HG03565 (cell line): ENCODE measurements at regions not wholly inside any gene's neighbourhood (a gene's known extent, or its start where the extent isn't known, plus 50 kb on each side); places are given as distances from the start of the nearest gene placed in this dataset.
A peak's percentile ranks its signal among the peaks of the same experiment; 100 is the strongest.

Experiments used
- ATAC-seq: cut with Tn5 transposase; IDR thresholded peaks from one replicate; pipeline ENCODE4 v1.9.1; 2021; ENCODE audit warnings: mild to moderate bottlenecking, moderate library complexity; ENCODE audit not compliant: unreplicated experiment

GRCh38 chr6:113511100-113511499, 346.0 kb upstream of the MARCKS start:
- ATAC-seq: no peak

- ATAC-seq: no peak
Observed at GRCh38 chr6:113512576-113512975, 344.6 kb upstream of the MARCKS start.

DNA sequence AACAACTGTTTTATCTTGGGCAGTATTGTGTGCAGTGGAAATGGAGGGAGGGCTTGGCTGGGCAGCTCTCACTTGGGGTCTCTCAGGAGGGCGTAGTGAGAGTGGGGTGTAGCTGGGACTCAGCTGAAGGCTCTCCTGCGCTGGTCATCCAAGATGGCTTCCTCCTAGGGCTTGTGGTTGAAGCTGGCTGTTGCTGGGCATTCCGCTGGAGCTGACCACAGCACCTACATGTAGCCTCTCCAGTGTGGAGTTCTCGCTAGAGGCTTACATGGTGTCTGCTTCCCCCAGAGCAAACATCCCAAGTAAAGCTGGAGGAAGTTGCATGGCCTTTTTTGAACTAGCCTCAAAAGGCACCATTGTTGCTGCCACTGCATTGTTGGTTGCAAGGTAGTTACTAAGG, 344.1 kb upstream of the MARCKS start:
- no peak for ATAC-seq

DNA sequence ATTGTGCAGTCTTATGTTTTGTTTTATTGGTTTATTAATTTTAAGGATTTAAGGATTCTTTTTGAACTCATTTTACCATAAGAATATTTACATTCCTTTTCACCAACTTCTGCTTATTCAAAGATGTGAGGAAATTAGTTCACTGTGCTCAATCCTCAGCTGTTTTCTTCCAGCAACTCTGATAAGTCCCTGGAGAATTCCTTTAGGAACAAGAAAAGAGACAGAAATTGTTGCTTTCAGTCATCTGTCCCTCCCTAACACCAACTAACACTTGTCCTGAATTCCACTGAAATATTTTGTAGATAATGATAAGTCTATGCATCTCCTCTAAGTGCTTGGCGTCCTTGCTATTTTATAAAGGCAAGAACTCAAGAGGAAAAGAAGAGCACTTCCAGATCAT, 334.8 kb upstream of the MARCKS start:
- no peak for ATAC-seq

DNA sequence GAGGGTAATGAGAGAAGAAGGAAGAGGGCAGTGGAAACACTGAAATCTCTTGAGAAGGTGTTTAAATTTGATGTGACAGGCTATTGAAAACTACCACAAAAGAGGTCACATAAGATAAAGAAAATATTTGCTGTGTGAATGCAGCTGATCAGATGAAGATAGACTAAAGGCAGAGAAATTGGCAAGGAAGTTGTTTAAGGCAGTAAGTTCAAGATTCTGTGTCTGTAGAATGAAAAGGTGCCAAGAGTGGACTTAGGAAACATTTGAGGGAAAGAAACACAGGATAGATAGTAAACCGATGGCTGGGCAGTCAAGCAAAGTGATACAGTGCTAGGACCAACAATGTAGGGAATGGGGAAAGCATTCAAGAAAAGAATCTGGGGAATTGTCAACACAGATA, 332.3 kb upstream of the MARCKS start:
- ATAC-seq: no peak

GRCh38 chr6:113526553-113526952, 330.6 kb upstream of the MARCKS start:
- ATAC-seq: no peak

DNA sequence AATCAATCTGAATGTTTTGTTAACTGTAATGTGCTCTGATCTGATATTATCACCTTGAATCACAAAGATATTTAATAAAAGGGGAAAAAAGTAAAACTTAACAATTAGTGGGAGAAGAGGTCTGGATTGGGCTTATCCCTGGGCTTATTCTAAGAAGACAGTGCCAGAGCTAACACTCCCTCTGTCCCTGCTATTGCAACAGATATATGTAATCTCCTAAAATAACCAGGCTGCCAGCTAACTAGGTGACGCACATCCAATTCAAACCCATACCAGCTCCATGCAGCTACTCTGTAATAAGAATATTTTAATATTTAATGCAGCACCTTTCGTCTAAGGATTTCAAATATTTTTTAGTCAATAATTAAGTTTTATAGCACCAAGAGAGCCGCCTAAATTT, 330.1 kb upstream of the MARCKS start:
- no peak for ATAC-seq

- no peak for ATAC-seq
Observed at GRCh38 chr6:113528111-113528510, 329.0 kb upstream of the MARCKS start.

DNA sequence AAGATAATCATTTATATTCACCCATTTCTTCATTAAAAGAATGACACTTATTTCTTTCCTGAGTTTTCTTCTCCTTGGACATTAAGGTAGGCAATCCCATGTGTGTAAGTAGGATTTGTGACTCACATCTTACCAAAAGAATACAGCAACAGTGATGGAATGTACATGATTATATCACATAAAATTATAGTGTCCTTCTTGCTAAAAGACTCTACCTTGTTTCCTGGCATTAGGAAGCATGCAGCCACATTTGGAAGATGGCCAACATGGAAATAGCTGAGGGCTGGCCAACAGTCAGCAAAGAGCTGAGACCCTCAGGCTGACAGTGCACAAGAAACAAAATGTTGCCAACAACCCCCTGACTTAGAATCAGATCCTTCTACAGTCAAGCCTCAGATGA, 327.9 kb upstream of the MARCKS start:
- no peak for ATAC-seq

- ATAC-seq: no peak
Observed at GRCh38 chr6:113529879-113530278, 327.3 kb upstream of the MARCKS start.

- ATAC-seq: no peak
Observed at GRCh38 chr6:113530769-113531168, 326.4 kb upstream of the MARCKS start.

DNA sequence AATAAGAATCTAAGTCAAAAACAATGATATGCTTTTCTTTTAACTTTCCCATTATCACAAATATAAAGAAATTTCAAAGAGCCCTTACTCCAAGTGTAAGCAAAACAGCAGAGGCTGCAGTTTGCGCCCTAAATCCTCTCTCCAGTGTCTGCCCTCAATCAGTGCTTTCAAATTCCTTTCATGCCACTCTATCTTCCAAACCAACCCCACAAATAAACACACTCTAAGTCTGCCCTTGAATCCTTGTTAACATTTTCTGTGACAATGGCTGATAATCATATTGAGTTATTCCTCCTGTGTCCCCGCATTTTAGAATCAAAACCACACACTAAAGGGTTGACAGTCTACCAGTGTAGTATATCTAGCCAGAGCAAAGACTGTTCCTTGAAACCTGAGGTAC, 317.9 kb upstream of the MARCKS start:
- ATAC-seq: no peak

GRCh38 chr6:113539623-113540022, 317.5 kb upstream of the MARCKS start:
- no peak for ATAC-seq

DNA sequence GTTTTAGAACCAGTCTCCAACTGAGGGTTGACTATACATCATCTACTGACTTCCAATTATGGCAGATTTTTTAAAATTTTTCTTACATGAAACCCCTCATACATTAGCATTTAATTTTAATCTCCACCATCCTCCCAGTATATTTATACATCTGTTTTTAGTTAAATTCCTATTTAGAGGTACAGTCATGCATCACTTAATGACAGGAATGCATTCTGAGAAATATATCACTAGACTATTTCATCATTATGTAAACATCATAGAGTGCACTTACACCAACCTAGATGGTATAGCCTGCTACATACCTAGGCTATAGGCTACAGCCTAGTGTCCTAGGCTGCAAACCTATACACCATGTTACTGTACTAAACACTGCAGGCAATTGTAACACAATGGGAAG, 316.7 kb upstream of the MARCKS start:
- ATAC-seq: no peak

GRCh38 chr6:113551168-113551567, 306.0 kb upstream of the MARCKS start:
- ATAC-seq: no peak

DNA sequence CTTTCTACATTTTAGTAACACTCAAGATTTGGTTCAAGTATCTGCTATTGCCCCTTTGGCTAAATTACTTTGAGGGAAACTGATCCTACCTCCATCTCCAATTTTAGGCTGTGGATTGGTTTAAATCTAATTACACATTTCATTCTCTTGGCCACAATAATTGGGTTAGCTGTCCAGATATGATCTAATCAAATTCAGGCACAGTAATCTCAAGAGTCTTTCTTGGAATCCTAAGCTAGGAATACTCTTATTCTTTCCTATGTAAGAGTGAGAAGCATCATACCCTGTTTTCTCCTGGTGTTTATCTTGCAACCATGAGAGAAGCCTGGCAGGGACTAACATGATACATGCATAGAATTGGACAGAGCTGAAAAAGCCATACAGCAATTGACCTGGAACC, 300.4 kb upstream of the MARCKS start:
- no peak for ATAC-seq

DNA sequence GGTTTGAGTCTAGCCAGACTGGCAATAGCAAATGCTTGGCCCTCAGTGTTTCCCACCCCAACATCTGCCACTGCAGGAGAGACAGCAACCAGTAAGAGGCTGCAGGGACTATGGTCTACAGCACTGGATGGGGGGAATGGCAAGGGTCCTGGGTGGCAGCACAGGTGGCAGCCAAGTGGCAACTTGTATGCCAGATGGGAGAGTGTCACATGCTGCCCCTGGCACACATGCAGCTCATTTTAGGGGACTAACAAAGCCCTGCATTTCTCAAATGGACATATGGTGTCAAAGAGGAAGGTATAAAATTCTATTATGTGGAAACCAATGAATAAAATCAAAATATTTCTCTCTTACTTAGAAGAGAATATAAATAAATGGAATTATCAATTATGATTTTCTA, 298.7 kb upstream of the MARCKS start:
- ATAC-seq: no peak

GRCh38 chr6:113558966-113559365, 298.2 kb upstream of the MARCKS start:
- ATAC-seq: no peak

DNA sequence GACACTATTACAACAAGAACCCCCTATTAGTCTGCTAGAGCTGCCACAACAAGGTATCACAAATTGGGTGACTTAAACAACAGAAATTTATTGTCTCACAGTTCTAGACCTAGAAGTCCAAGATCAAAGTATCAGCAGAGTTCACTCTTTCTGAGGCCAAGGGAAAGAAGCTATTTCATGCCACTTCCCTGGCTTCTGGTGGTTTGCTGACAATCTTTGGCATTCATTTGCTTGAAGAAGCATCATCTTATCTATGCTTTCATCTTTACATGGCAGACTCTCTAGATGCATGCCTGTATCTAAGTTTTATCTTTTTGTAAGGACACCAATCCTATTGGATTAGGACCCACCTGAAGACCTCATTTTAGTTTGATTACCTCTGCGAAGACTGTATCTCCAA, 296.8 kb upstream of the MARCKS start:
- no peak for ATAC-seq

DNA sequence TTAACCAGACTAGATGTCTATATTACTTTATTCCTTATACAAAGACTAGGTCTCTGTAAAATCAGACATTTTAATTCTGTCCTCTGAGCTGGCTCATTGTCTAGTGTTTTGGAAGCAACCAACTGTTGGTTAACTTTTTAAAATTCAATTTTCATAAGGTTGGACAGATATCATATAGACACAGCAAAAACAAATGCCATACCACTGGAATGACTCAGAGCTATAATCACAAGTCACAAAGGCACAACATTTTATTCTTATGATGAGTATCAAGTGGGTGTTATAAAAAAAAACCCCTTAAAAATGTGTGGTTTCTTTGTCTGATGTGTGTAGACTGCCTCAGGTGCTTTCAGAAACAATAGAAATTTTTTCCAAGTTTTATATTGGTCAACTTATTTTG, 296.2 kb upstream of the MARCKS start:
- no peak for ATAC-seq

GRCh38 chr6:113562248-113562647, 294.9 kb upstream of the MARCKS start:
- no peak for ATAC-seq

DNA sequence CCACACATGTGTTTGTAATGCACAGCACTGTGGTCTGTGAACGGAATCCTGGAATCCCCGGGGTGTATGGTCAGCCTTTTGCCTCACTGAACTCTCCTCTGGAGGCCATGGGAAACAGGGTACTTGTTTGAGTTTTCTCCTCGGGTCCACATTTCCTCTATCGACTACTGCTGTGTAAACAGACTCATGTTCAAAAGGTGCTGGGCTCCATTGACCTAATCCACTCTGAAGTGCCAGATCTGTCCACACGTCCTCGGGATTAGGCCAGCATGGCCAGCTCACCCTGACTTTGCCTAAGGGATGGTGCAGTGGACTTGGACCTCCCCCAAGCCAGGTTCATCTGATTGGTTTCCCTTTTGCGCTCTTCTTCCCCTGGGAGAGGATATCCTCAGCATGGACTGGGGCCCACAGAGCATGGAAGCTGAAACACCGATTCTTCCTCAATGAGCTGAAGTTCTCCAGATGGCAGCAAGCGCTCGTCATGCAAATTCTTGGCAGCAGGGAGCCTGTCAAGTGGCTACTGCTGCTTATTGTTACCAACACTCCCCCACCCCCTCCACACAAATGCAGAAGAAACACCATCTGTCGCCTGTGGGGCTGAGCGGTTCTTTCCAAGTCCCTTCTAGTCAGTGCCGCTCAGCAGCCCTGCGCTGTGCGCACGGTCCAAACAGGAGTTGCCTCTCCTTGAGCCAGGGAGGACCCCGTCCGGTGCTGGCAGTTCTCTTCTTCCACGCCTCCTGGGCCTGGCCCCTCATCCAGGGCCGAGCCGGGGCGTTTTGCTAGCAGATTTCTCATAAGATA, 292.6 kb upstream of the MARCKS start:
- peak; percentile 37 for ATAC-seq

- no peak for ATAC-seq
Observed at GRCh38 chr6:113565306-113565705, 291.8 kb upstream of the MARCKS start.
